ENCODE measurements at regions not wholly inside any gene's neighbourhood (a gene's known extent, or its start where the extent isn't known, plus 50 kb on each side); places are given as distances from the start of the nearest gene placed in this dataset.

- TF ChIP-seq ZBTB33 (IDR thresholded peaks at IDR 0.05; ENCODE audit: borderline replicate concordance, low read depth) (no peak), REST (IDR thresholded peaks at IDR 0.05; ENCODE audit: low read depth, low read length) (no peak), RXRA (IDR thresholded peaks at IDR 0.05; ENCODE audit: borderline replicate concordance, low read depth) (no peak), MAX (IDR thresholded peaks at IDR 0.05; ENCODE audit: low read depth) (no peak), GATA2 (CRISPR knock-in tag; IDR thresholded peaks at IDR 0.05) (no peak), IRF3 (IDR thresholded peaks at IDR 0.05; ENCODE audit: low read depth, low read length) (no peak), SMC3 (IDR thresholded peaks at IDR 0.05; ENCODE audit: low read depth, low read length) (no peak), RFX5 (IDR thresholded peaks at IDR 0.05; ENCODE audit: low read length) (no peak), RCOR1 (IDR thresholded peaks at IDR 0.05; ENCODE audit: low read length) (no peak)
Measured at GRCh38 chr2:3100386-3100785, 277.2 kb downstream of the EIPR1 start (continued).

GRCh38 chr2:3099860-3100234, 277.8 kb downstream of the EIPR1 start:
- Histone ChIP-seq H3K27me3 (ENCODE audit: insufficient read depth) (no peaks in the 10 kb centered on the region), H3K27ac (ENCODE audit: low read depth in 2 of 2, low read length in 1 of 2) (peak overlapping the region in 1 of 2 experiments; percentile 100; a peak in 2 of 4 replicates), H4K20me1 (ENCODE audit: insufficient read depth) (no peaks in the 10 kb centered on the region), H3K4me2 (no peak overlapping the region), H3K4me3 (ENCODE audit: low read depth in 2 of 2, low read length in 1 of 2) (no peak overlapping the region; a peak in 1 of 4 replicates), H3K36me3 (replicated peaks in 1 of 2; ENCODE audit: control insufficient read depth in 1 of 2, insufficient read depth in 2 of 2, low read length in 1 of 2) (no peaks in the 10 kb centered on the region), H3K9me2 (no peaks in the 10 kb centered on the region), H3K4me1 (ENCODE audit: control insufficient read depth in 1 of 2, insufficient read depth in 2 of 2, low read depth in 1 of 2, low read length in 1 of 2) (peaks cover 0 to 75% of the 10 kb centered on the region in 2 experiments; a peak in 2 of 4 replicates), H3K9me3 (no peaks in the 10 kb centered on the region), H3F3A (replicated peaks; ENCODE audit: insufficient read depth) (no peaks in the 10 kb centered on the region), H3K9ac (no peak overlapping the region), H3K79me2 (ENCODE audit: insufficient read depth) (no peaks in the 10 kb centered on the region), H2AFZ (ENCODE audit: low read depth) (no peak overlapping the region)
- ChIA-PET CTCF (interaction anchor here (1.3 to 3.0 kb wide), 3 partner anchors 27 to 40 kb away, joined by 3 to 15 read pairs (median 5); no protein-coding TSS in a partner anchor), POLR2A (interaction anchor here (1.2 to 4.7 kb wide), 4 partner anchors 11 to 253 kb away, joined by 3 to 66 read pairs (median 21); no protein-coding TSS in a partner anchor)
- 66% methylated on average over 12 of the region's 12 CpGs for WGBS (ENCODE audit: low lambda C conversion rate)
- TF ChIP-seq TEAD4 (IDR thresholded peaks at IDR 0.05; ENCODE audit: borderline replicate concordance, insufficient read depth) = no peak
- no peak for TF ChIP-seq MAX (IDR thresholded peaks at IDR 0.05; ENCODE audit: low read depth)
- no peak for TF ChIP-seq MEF2A (IDR thresholded peaks at IDR 0.05; ENCODE audit: borderline replicate concordance, low read depth)
- no peak for TF ChIP-seq REST (IDR thresholded peaks at IDR 0.05; ENCODE audit: low read depth, low read length)
- no peak for TF ChIP-seq FOSL2 (IDR thresholded peaks at IDR 0.05; ENCODE audit: borderline replicate concordance, low read depth)
- TF ChIP-seq RFX5 (IDR thresholded peaks at IDR 0.05; ENCODE audit: low read length) = no peak
- no peak for DNase-seq
